GM18519 (cell line): ENCODE measurements at regions not wholly inside any gene's neighbourhood (a gene's known extent, or its start where the extent isn't known, plus 50 kb on each side); places are given as distances from the start of the nearest gene placed in this dataset.
A peak's percentile ranks its signal among the peaks of the same experiment; 100 is the strongest.
"Not testable (repeated sequence)": the region's sequence is repeated elsewhere in the genome, so short reads cannot be mapped to it uniquely, and the experiment has no call there.

Source experiments
- ATAC-seq: cut with Tn5 transposase; IDR thresholded peaks from one replicate; pipeline ENCODE4 v1.9.1; 2021; ENCODE audit warnings: mild to moderate bottlenecking, moderate library complexity; ENCODE audit not compliant: unreplicated experiment, low FRiP score

GRCh38 chr15:85263842-85264440, 116.5 kb upstream of the AKAP13 start:
- ATAC-seq = not testable (repeated sequence)

- not testable (repeated sequence) for ATAC-seq
Observed at GRCh38 chr15:85264614-85265190, 115.7 kb upstream of the AKAP13 start.

- ATAC-seq = not testable (repeated sequence)
Observed at GRCh38 chr15:85267158-85267857, 113.1 kb upstream of the AKAP13 start.

GRCh38 chr15:85274315-85275050, 105.9 kb upstream of the AKAP13 start:
- no peak for ATAC-seq

- no peak for ATAC-seq
Observed at GRCh38 chr15:85276508-85276907, 103.9 kb upstream of the AKAP13 start.

GRCh38 chr15:85276921-85277320, 103.5 kb upstream of the AKAP13 start:
- no peak for ATAC-seq

- ATAC-seq = no peak
Observed at GRCh38 chr15:85277847-85278370, 102.5 kb upstream of the AKAP13 start.

- no peak for ATAC-seq
Observed at GRCh38 chr15:85280203-85280602, 100.2 kb upstream of the AKAP13 start.

GRCh38 chr15:85281293-85281882, 99.0 kb upstream of the AKAP13 start:
- ATAC-seq = no peak

- no peak for ATAC-seq
Observed at GRCh38 chr15:85282504-85283115, 97.8 kb upstream of the AKAP13 start.

- ATAC-seq = peak; percentile 63
Observed at GRCh38 chr15:85283815-85284214, 96.6 kb upstream of the AKAP13 start.

GRCh38 chr15:85284497-85284896, 95.9 kb upstream of the AKAP13 start:
- ATAC-seq = peak; percentile 62

- no peak for ATAC-seq
Observed at GRCh38 chr15:85289677-85290365, 90.6 kb upstream of the AKAP13 start.

- not testable (repeated sequence) for ATAC-seq
Observed at GRCh38 chr15:85292583-85292982, 87.8 kb upstream of the AKAP13 start.

GRCh38 chr15:85296615-85297402, 83.6 kb upstream of the AKAP13 start:
- ATAC-seq = peak; percentile 92

- ATAC-seq = no peak
Observed at GRCh38 chr15:85297537-85297936, 82.9 kb upstream of the AKAP13 start.

GRCh38 chr15:85298366-85298765, 82.0 kb upstream of the AKAP13 start:
- no peak for ATAC-seq

- no peak for ATAC-seq
Observed at GRCh38 chr15:85298941-85299340, 81.5 kb upstream of the AKAP13 start.

- no peak for ATAC-seq
Observed at GRCh38 chr15:85302271-85302670, 78.1 kb upstream of the AKAP13 start.
